Esophagus squamous epithelium (tissue), 5 donors: ENCODE measurements at regions not wholly inside any gene's neighbourhood (a gene's known extent, or its start where the extent isn't known, plus 50 kb on each side); places are given as distances from the start of the nearest gene placed in this dataset.

Source experiments
- DNase-seq: peaks from one replicate; lab custom pipeline; 2025; lab: John Stamatoyannopoulos, UW
- H3K27ac ChIP-seq, 4 donors: fragments of 200-600 bp; sonication (generic); one replicate each; pipeline ENCODE4 v1.5.1; 2016 to 2019; ENCODE audit warnings: mild to moderate bottlenecking in 1 of 4
- H3K27me3 ChIP-seq, 4 donors: fragments of 200-600 bp; sonication (generic); 1 replicate in 3 of 4; 2 replicates in 1 of 4; pipeline versions ENCODE4 v1.5.1 to v1.6.0; 2017 to 2021; ENCODE audit warnings: antibody characterized with exemption in 1 of 4
- H3K36me3 ChIP-seq, 3 donors: fragments of 200-600 bp; sonication (generic); one replicate each; pipeline ENCODE4 v1.5.1; 2016 to 2019
- H3K4me1 ChIP-seq, 3 donors: fragments of 200-600 bp; sonication (generic); one replicate each; pipeline ENCODE4 v1.5.1; 2017 to 2019
- H3K4me3 ChIP-seq, 4 donors: fragments of 200-600 bp; sonication (generic); 1 replicate in 3 of 4; 2 replicates in 1 of 4; pipeline ENCODE4 v1.5.1; 2016 to 2019; ENCODE audit warnings: mild to moderate bottlenecking in 2 of 4, moderate library complexity in 1 of 4
- H3K9me3 ChIP-seq, 3 donors: fragments of 200-600 bp; sonication (generic); one replicate each; pipeline ENCODE4 v1.5.1; 2016 to 2019
- POLR2A ChIP-seq, 4 donors: fragments of 450-650 bp; IDR thresholded peaks; one replicate each; pipeline ENCODE4 v1.6.1; 2017; ENCODE audit warnings: antibody characterized with exemption in 4 of 4, mild to moderate bottlenecking in 4 of 4, moderate library complexity in 3 of 4
- WGBS, 2 donors: methylation state at CpG; one replicate each; pipeline ENCODE4 v1.1.5; 2018; 5-methylcytosine and 5-hydroxymethylcytosine counted together
- intact Hi-C: fragments of 100-400 bp; cut with DNase I; formaldehyde crosslinking; loops from one replicate; pipeline ENCODE4 v1.15.0; 2022
- TF ChIP-seq, protein P1 (sequence below), 6 experiments: fragments of 450-650 bp in 4 of 6; fragments of 200-600 bp in 2 of 6; sonication (generic) in 2 of 6; IDR thresholded peaks; one replicate each; pipeline ENCODE4 v1.5.1; 2016 to 2019; ENCODE audit warnings: antibody characterized with exemption in 6 of 6, mild to moderate bottlenecking in 4 of 6, moderate library complexity in 4 of 6
- donor health status: DM: yes; HTN: yes; CAD: no.

DNA sequence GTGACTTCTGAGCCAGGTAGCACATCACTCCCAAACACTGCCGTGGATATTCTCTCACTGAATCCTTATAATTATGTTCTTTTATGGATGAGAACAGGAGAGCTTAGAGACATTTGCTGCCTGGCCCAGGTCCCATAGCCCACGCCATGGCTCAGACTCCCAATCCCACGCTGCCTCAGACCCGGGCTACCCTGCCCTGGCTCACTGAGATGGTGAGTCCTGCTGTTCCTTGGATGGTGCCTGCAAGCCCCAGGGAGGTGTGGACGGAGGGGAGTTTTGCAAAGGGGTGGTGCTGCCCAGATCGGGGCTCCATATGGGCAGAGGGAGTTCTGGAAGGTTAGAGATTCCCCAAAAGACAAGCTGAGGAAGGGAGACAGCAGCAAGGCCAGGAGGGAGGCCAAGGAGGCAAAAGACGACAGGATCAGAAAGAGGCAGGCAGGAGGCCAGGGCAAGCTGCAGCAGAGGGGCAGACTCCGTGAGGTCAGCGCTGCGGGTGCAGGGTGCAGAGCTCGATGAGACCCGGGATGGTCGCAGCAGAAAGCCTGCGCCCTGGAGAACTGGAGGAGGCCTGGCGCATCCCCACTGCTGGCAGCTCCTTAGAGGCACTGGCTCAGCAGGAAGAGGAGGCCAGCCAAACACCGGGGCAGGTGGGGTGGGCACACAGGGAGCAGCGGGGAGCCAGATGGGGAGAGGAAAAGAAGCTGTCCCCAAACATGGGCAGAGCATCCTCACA, 95.7 kb upstream of the ALDH1A3 start:
- 76 to 82% methylated on average over 16 to 17 of the region's 17 CpGs for WGBS, 2 donors
- TF ChIP-seq POLR2A (IDR thresholded peaks at IDR 0.05), result no peak
- TF ChIP-seq, protein P1, sequence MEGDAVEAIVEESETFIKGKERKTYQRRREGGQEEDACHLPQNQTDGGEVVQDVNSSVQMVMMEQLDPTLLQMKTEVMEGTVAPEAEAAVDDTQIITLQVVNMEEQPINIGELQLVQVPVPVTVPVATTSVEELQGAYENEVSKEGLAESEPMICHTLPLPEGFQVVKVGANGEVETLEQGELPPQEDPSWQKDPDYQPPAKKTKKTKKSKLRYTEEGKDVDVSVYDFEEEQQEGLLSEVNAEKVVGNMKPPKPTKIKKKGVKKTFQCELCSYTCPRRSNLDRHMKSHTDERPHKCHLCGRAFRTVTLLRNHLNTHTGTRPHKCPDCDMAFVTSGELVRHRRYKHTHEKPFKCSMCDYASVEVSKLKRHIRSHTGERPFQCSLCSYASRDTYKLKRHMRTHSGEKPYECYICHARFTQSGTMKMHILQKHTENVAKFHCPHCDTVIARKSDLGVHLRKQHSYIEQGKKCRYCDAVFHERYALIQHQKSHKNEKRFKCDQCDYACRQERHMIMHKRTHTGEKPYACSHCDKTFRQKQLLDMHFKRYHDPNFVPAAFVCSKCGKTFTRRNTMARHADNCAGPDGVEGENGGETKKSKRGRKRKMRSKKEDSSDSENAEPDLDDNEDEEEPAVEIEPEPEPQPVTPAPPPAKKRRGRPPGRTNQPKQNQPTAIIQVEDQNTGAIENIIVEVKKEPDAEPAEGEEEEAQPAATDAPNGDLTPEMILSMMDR (IDR thresholded peaks at IDR 0.05), result no peak
- intact Hi-C loops, result no loop called here
- no peak for DNase-seq
- Histone ChIP-seq H3K4me1 (no peaks in the 10 kb centered on the region), H3K4me3 (no peak overlapping the region), H3K27ac (no peak overlapping the region), H3K27me3 (peaks cover 0 to 8% (median 0%) of the 10 kb centered on the region in 4 donors), H3K9me3 (no peaks in the 10 kb centered on the region), H3K36me3 (no peaks in the 10 kb centered on the region)

DNA sequence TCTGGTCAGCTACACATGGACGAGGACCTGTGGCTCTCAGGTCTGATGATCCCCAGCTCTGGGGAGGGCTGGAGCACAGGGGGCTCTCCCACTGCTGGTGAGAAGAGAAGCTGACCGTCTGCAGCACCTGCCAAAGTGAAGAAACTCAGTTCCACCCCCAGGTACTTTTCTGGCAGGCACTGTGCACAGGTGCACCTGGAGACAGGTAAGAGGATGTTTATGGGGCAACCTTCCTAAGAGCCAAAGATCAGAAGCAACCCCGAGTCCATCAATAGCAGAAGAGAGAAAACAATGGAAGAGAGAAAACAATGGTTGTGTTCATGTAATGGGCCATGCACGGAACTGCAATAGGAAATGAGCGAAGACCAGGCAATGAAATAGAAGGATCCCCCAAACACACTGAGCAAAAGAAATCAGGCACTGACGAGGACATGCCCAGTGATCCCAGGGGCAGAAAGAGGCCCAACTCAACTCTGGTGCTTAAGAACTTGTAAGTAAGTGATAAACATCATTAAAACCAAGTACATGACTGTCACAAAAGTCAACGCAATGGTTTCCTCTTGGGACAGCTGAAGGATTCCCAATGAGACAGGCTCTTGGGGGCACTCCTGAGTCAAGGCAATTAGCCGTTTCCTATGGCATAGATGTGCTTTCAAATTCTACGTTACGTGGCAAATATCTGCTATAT, 95.0 kb upstream of the ALDH1A3 start:
- Histone ChIP-seq H3K9me3 (no peaks in the 10 kb centered on the region), H3K36me3 (no peaks in the 10 kb centered on the region), H3K27ac (no peak overlapping the region), H3K4me3 (no peak overlapping the region), H3K4me1 (no peaks in the 10 kb centered on the region), H3K27me3 (peaks cover 0 to 7% (median 0%) of the 10 kb centered on the region in 4 donors)
- no peak for DNase-seq
- intact Hi-C loops, result no loop called here
- TF ChIP-seq POLR2A (IDR thresholded peaks at IDR 0.05), result no peak
- TF ChIP-seq, protein P1 (IDR thresholded peaks at IDR 0.05), result no peak
- WGBS, 2 donors, result 79% methylated on average over 8 to 10 of the region's 10 CpGs

DNA sequence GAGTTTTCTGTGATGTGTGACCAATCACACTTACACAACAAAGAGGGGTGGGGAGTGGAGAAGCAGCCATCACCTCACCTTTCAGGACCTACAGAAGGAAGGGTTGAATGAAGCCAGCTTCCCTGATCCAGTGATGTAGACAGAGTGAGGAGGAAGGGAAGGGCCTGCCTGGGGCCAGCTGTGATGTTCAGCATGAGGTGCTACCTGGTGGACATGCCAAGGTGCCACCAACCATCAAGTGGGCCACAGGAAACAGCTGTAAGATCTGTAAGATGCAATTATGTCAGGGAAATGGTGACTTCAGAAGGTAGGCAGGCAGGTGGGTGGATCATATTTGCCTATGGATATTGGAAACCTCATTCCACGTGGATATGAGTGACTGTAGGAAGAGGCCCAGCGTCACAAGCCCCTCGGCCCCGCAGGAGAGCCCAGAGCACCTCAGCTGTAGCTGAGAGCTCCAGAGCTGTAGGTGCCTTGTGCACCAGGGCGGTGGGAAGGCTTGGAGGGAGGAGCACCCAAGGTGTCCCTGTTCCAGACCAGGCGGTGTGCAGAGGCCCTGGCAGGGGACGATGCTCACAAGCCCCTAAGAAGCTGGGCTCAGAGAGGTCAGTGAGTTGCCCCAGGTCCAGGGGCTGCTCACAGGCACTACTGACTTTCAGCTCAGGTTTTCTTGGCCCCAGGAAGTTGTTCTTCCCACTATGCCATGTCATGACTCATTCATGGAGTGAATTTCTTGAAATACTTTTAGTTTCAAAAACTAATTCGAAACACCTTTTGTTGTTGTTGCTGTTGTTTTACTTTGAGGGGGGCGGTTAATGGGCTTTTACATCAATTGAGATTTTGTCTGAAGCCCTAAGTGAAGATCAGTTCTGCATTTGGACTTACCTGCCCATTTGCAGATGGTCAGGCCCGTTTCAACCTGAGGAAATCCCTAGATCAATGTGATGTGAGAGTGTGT, 94.2 kb upstream of the ALDH1A3 start:
- Histone ChIP-seq H3K27ac (no peak overlapping the region), H3K27me3 (peaks cover 0 to 4% (median 0%) of the 10 kb centered on the region in 4 donors), H3K4me1 (no peaks in the 10 kb centered on the region), H3K9me3 (no peaks in the 10 kb centered on the region), H3K36me3 (no peaks in the 10 kb centered on the region), H3K4me3 (no peak overlapping the region)
- no peak for DNase-seq
- TF ChIP-seq POLR2A (IDR thresholded peaks at IDR 0.05), result no peak
- TF ChIP-seq, protein P1 (IDR thresholded peaks at IDR 0.05), result no peak
- intact Hi-C loops, result no loop called here
- 83 to 84% methylated on average over 9 to 10 of the region's 10 CpGs for WGBS, 2 donors

- WGBS, 2 donors, result 90 to 91% methylated on average over 4 to 5 of the region's 5 CpGs
- no peak for DNase-seq
Observed at GRCh38 chr15:100786139-100786531, 93.5 kb upstream of the ALDH1A3 start.

More at GRCh38 chr15:100786139-100786531, 93.5 kb upstream of the ALDH1A3 start:
- intact Hi-C loops, result no loop called here
- Histone ChIP-seq H3K4me3 (no peak overlapping the region), H3K27ac (no peak overlapping the region), H3K9me3 (no peaks in the 10 kb centered on the region), H3K36me3 (no peaks in the 10 kb centered on the region), H3K4me1 (no peaks in the 10 kb centered on the region), H3K27me3 (peaks cover 0 to 4% (median 0%) of the 10 kb centered on the region in 4 donors)
- TF ChIP-seq, protein P1 (IDR thresholded peaks at IDR 0.05), result no peak
- TF ChIP-seq POLR2A (IDR thresholded peaks at IDR 0.05), result no peak
